GM12873 (cell line): ENCODE measurements at regions not wholly inside any gene's neighbourhood (a gene's known extent, or its start where the extent isn't known, plus 50 kb on each side); places are given as distances from the start of the nearest gene placed in this dataset.

Experiments used
- CTCF ChIP-seq: IDR thresholded peaks from 2 replicates; pipeline ENCODE4 v1.5.1; 2012; ENCODE audit warnings: low read depth, mild to moderate bottlenecking, moderate library complexity, low read length, control low read depth; ENCODE audit not compliant: insufficient read depth; ENCODE audit errors: missing control alignments

GRCh38 chr2:147502711-147503290 lies 342.0 kb upstream of the ACVR2A start:
- no peak for TF ChIP-seq CTCF

DNA sequence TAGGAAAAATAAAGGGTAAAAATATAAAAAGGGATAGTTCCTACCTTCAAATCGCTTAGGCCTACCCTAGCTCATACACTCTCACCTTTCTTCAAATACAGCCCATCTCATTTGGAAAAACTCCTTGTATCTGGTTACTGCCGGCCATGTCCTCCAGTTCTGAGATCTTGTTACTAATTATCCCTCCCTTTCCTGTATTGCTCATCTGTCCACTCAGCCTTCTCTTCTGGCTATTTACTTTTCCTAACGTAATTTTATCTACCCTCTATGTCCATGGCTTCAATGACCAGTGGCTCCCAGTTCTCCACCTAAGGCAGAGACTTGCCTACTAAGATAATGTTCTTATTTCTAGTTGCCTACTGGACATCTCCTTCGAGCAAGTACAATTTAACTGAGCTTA lies 342.9 kb upstream of the ACVR2A start:
- TF ChIP-seq CTCF, result no peak

DNA sequence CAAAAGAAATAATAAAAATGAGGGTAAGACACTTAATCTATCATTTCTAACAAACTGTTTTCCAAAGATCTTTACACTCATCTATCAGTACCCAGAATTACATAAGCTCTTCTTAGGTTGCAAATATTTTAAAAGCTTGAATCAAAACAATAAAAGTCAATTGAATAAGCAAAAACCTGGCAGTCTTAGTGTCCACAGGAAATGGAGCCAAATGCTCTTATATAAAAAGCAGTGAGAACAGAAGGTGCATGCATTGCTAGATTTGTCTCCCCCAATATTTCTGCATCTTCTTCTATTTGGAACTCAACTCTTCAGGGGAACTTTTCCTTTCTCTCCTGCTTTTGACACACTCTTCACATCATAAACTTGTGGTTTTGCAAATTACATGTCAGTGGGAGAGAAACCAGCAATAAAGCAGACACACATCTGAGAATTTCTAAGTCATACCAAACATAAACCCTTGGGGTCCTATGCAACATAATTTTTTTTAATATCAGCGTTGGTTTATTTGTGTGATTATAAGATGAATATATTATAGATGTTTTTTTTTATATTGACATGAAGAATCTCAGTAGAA lies 343.9 kb upstream of the ACVR2A start:
- TF ChIP-seq CTCF, result no peak

DNA sequence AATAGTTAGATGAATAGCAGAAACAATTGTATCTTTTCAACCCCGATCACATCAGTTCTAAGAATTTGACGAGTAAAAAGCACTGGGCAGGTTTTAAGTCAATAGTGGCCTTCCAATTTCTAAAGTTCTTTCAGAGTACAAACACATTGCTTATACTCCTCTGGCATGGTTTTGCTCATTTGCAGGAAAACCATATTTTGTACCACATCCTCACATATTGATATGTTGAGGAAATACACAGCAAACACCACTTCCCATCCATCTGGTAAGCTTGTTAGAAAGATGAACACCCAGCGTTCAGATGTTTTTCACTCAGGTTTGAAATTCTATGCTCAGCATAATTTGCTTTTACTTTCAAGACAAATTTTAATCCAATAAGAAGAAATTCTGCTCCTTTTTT lies 344.6 kb upstream of the ACVR2A start:
- no peak for TF ChIP-seq CTCF

GRCh38 chr2:147499785-147500184 lies 345.0 kb upstream of the ACVR2A start:
- no peak for TF ChIP-seq CTCF

- TF ChIP-seq CTCF, result no peak
Measured at GRCh38 chr2:147495734-147496133, 349.1 kb upstream of the ACVR2A start.

DNA sequence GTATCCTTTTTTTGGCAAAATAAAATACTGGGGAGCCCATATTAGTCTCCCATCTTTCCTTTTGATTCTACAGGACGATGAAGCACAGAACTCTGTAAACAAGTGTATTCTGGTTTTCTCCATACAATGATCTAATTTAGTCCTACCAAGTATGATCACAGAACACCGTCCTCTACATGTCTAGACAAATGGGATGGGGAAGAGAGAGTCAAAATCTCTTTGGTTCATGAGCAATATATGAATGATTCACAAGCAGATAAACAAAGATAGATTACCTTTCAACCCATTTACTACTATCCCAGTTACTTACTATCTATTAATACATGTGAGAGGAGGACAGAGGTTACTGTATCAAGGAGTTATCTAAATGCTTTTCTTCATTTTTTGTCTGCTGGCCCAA lies 352.4 kb upstream of the ACVR2A start:
- no peak for TF ChIP-seq CTCF
